IMR-90 (cell line): ENCODE measurements at regions not wholly inside any gene's neighbourhood (a gene's known extent, or its start where the extent isn't known, plus 50 kb on each side); places are given as distances from the start of the nearest gene placed in this dataset.

Experiments used
- ATAC-seq: fragments of 200-7000 bp; cut with Tn5 transposase; 2 replicates; pipeline ENCODE4 v1.9.1; 2020; ENCODE audit warnings: low read depth, mild to moderate bottlenecking, moderate library complexity
- BruUV-seq: library from RNA; stranded (reverse); fragments of 400-500 nt; replicated peaks from 2 replicates; lab custom pipeline; 2021; lab: Mats Ljungman, UMichigan
- CTCF ChIA-PET: fragments of 300-600 bp; formaldehyde crosslinking; extraction: SDS; loops from one replicate; lab custom pipeline; 2021; ENCODE audit warnings: antibody characterized with exemption; lab: Yijun Ruan, JAX
- POLR2A ChIA-PET: fragments of 300-600 bp; sonication (Branson Sonifier 250); formaldehyde crosslinking; loops from one replicate; lab custom pipeline; 2022; ENCODE audit warnings: antibody characterized with exemption; ENCODE audit not compliant: unreplicated experiment; lab: Charles Lee
- DNase-seq: peaks from one replicate; pipeline ENCODE4 v3.0.0; 2013
- H2AFZ ChIP-seq: replicated peaks from 2 replicates; pipeline ENCODE3; 2013; ENCODE audit warnings: low read length, mild to moderate bottlenecking; ENCODE audit not compliant: poor library complexity
- H2AK5ac ChIP-seq: 2 replicates; pipeline ENCODE4 v1.6.1; 2013; ENCODE audit warnings: low read depth, low read length, inconsistent platforms
- H2AK9ac ChIP-seq: replicated peaks from 2 replicates; pipeline ENCODE3; 2013; ENCODE audit warnings: mild to moderate bottlenecking, low read depth, low read length, moderate library complexity; ENCODE audit not compliant: poor library complexity
- H2BK120ac ChIP-seq: 2 replicates; pipeline ENCODE4 v1.6.1; 2013; ENCODE audit warnings: low read depth, low read length, inconsistent platforms
- H2BK15ac ChIP-seq: 3 replicates; pipeline ENCODE4 v1.6.1; 2013; ENCODE audit warnings: low read depth, low read length, inconsistent platforms
- H2BK20ac ChIP-seq: 2 replicates; pipeline ENCODE4 v1.6.1; 2013; ENCODE audit warnings: low read depth, mild to moderate bottlenecking, inconsistent platforms, low read length, moderate library complexity
- H2BK5ac ChIP-seq: 2 replicates; pipeline ENCODE4 v1.6.1; 2013; ENCODE audit warnings: mild to moderate bottlenecking, low read depth, low read length, inconsistent platforms; ENCODE audit not compliant: poor library complexity, severe bottlenecking
- H3K14ac ChIP-seq: replicated peaks from 2 replicates; pipeline ENCODE4 v1.6.1; 2013; ENCODE audit warnings: low read depth, low read length, inconsistent platforms
- H3K18ac ChIP-seq: 2 replicates; pipeline ENCODE4 v1.6.1; 2013; ENCODE audit warnings: low read depth, low read length, control low read depth
- H3K23ac ChIP-seq: 2 replicates; pipeline ENCODE4 v1.6.1; 2013; ENCODE audit warnings: low read depth, low read length, inconsistent platforms
- H3K27ac ChIP-seq: 2 replicates; pipeline ENCODE4 v1.5.1; 2013; ENCODE audit warnings: mild to moderate bottlenecking, control low read depth, low read length; ENCODE audit not compliant: insufficient read depth
- H3K27me3 ChIP-seq: 2 replicates; pipeline ENCODE4 v1.6.1; 2013; ENCODE audit warnings: low read length; ENCODE audit not compliant: control insufficient read depth, insufficient read depth
- H3K36me3 ChIP-seq: 2 replicates; pipeline ENCODE4 v1.6.1; 2013; ENCODE audit warnings: low read length, mixed read lengths; ENCODE audit not compliant: control insufficient read depth, insufficient read depth
- H3K4ac ChIP-seq: 2 replicates; pipeline ENCODE4 v1.6.1; 2013; ENCODE audit warnings: low read depth, low read length, inconsistent platforms
- H3K4me1 ChIP-seq: 2 replicates; pipeline ENCODE4 v1.6.1; 2013; ENCODE audit warnings: low read length, mixed read lengths; ENCODE audit not compliant: control insufficient read depth, insufficient read depth
- H3K4me2 ChIP-seq: 2 replicates; pipeline ENCODE4 v1.6.1; 2013; ENCODE audit warnings: low read depth, mild to moderate bottlenecking, control low read depth, low read length, moderate library complexity
- H3K4me3 ChIP-seq: 2 replicates; pipeline ENCODE4 v1.5.1; 2013; ENCODE audit warnings: low read depth, mild to moderate bottlenecking, control low read depth, low read length, moderate library complexity; ENCODE audit not compliant: insufficient read depth
- H3K56ac ChIP-seq: 2 replicates; pipeline ENCODE4 v1.6.1; 2013; ENCODE audit warnings: low read length, inconsistent platforms; ENCODE audit not compliant: insufficient read depth; ENCODE audit errors: extremely low read depth
- H3K79me1 ChIP-seq, 2 experiments: 2 replicates each; pipeline ENCODE4 v1.6.1; 2013; ENCODE audit warnings: low read length in 2 of 2, inconsistent platforms in 1 of 2, low read depth in 1 of 2
- H3K9ac ChIP-seq: 2 replicates; pipeline ENCODE4 v1.6.1; 2013; ENCODE audit warnings: low read depth, low read length, control low read depth
- H3K9me1 ChIP-seq: 2 replicates; pipeline ENCODE4 v1.6.1; 2013; ENCODE audit warnings: low read length, inconsistent platforms; ENCODE audit not compliant: insufficient read depth
- H3K9me3 ChIP-seq: 2 replicates; pipeline ENCODE4 v1.6.1; 2013; ENCODE audit warnings: low read length; ENCODE audit not compliant: control insufficient read depth, insufficient read depth
- H4K20me1 ChIP-seq: 2 replicates; pipeline ENCODE4 v1.6.1; 2013; ENCODE audit warnings: low read length, inconsistent platforms; ENCODE audit not compliant: insufficient read depth
- H4K5ac ChIP-seq: 2 replicates; pipeline ENCODE4 v1.6.1; 2013; ENCODE audit warnings: mild to moderate bottlenecking, low read depth, low read length, control low read depth
- H4K8ac ChIP-seq, 2 experiments: 2 replicates each; pipeline ENCODE4 v1.6.1; 2013; ENCODE audit warnings: low read depth in 2 of 2, low read length in 2 of 2, control low read depth in 1 of 2, inconsistent platforms in 1 of 2
- H4K91ac ChIP-seq: 2 replicates; pipeline ENCODE4 v1.6.1; 2013; ENCODE audit warnings: low read depth, low read length, inconsistent platforms; ENCODE audit not compliant: insufficient read depth
- BHLHE40 ChIP-seq: fragments of 150-350 bp; IDR thresholded peaks from 2 replicates; pipeline ENCODE4 v1.6.1; 2016; ENCODE audit warnings: mild to moderate bottlenecking, low read depth, low read length
- CEBPB ChIP-seq: IDR thresholded peaks from 2 replicates; pipeline ENCODE4 v1.6.1; 2012; ENCODE audit warnings: low read depth, low read length, improper control_type of control experiment
- CHD1 ChIP-seq: IDR thresholded peaks from 2 replicates; pipeline ENCODE4 v1.6.1; 2012; ENCODE audit warnings: low read depth, low read length, improper control_type of control experiment
- CTCF ChIP-seq: conservative IDR thresholded peaks from 2 replicates; pipeline ENCODE4 v1.5.1; 2012; ENCODE audit warnings: mild to moderate bottlenecking, low read depth, low read length, improper control_type of control experiment
- ELK1 ChIP-seq: fragments of 150-350 bp; IDR thresholded peaks from 2 replicates; pipeline ENCODE4 v1.6.1; 2016; ENCODE audit warnings: low read depth, mild to moderate bottlenecking, low read length, moderate library complexity, borderline replicate concordance
- FOS ChIP-seq: fragments of 150-350 bp; IDR thresholded peaks from 2 replicates; pipeline ENCODE4 v1.6.1; 2016; ENCODE audit warnings: low read depth, low read length
- MAFK ChIP-seq: IDR thresholded peaks from 2 replicates; pipeline ENCODE4 v1.6.1; 2012; ENCODE audit warnings: low read depth, low read length, improper control_type of control experiment
- MAZ ChIP-seq: IDR thresholded peaks from 2 replicates; pipeline ENCODE4 v1.6.1; 2012; ENCODE audit warnings: low read depth, mild to moderate bottlenecking, low read length, improper control_type of control experiment, moderate library complexity, borderline replicate concordance
- MXI1 ChIP-seq: IDR thresholded peaks from 2 replicates; pipeline ENCODE4 v1.6.1; 2012; ENCODE audit warnings: low read depth, mild to moderate bottlenecking, low read length, moderate library complexity, borderline replicate concordance
- NFE2L2 ChIP-seq: fragments of 150-350 bp; IDR thresholded peaks from 2 replicates; pipeline ENCODE4 v1.6.1; 2016; ENCODE audit warnings: low read depth, mild to moderate bottlenecking, low read length
- POLR2A ChIP-seq: IDR thresholded peaks from 2 replicates; pipeline ENCODE4 v1.6.1; 2012; ENCODE audit warnings: mild to moderate bottlenecking, low read depth, low read length
- RAD21 ChIP-seq: IDR thresholded peaks from 2 replicates; pipeline ENCODE4 v1.6.1; 2012; ENCODE audit warnings: low read length, improper control_type of control experiment
- RCOR1 ChIP-seq: IDR thresholded peaks from 2 replicates; pipeline ENCODE4 v1.6.1; 2012; ENCODE audit warnings: mild to moderate bottlenecking, low read length, improper control_type of control experiment; ENCODE audit not compliant: insufficient replicate concordance
- RFX5 ChIP-seq: IDR thresholded peaks from 2 replicates; pipeline ENCODE4 v1.8.0; 2012; ENCODE audit warnings: low read depth, mild to moderate bottlenecking, low read length, moderate library complexity
- SMC3 ChIP-seq: fragments of 150-350 bp; IDR thresholded peaks from 2 replicates; pipeline ENCODE4 v1.6.1; 2016; ENCODE audit warnings: low read depth, mild to moderate bottlenecking, antibody characterized with exemption, low read length, moderate library complexity
- USF2 ChIP-seq: fragments of 150-350 bp; IDR thresholded peaks from 2 replicates; pipeline ENCODE4 v1.6.1; 2017; ENCODE audit warnings: mild to moderate bottlenecking, antibody characterized with exemption, low read length, low read depth
- WGBS, 2 experiments: methylation state at CpG; one replicate each; pipeline versions ENCODE4 v1.1.5 to v1.1.7; 2013; ENCODE audit warnings: missing lambda C conversion rate in 2 of 2; ENCODE audit not compliant: insufficient read length in 1 of 2; ENCODE audit errors: extremely low coverage in 2 of 2; 5-methylcytosine and 5-hydroxymethylcytosine counted together
- dilution Hi-C: fragments of 300-500 bp; cut with HindIII; formaldehyde crosslinking; loops from one replicate; pipeline ENCODE4 v1.14.3; 2018; ENCODE audit warnings: low sequenced_read_pairs; ENCODE audit not compliant: unreplicated experiment
- in situ Hi-C: fragments of 300-500 bp; cut with MboI; formaldehyde crosslinking; loops from 3 replicates; pipeline ENCODE4 v1.14.3; 2019; ENCODE audit warnings: low sequenced_read_pairs, inconsistent platforms, mixed read lengths
- intact Hi-C: fragments of 100-400 bp; cut with micrococcal nuclease; formaldehyde crosslinking; loops from 2 replicates; pipeline ENCODE4 v1.10.0; 2022

GRCh38 chr2:198534756-198535155 lies 730.4 kb downstream of the PLCL1 start:
- Histone ChIP-seq H3K27me3 (no peaks in the 10 kb centered on the region), H3K79me1 (no peaks in the 10 kb centered on the region), H2AK9ac (no peak overlapping the region), H3K4ac (no peak overlapping the region), H3K9ac (no peak overlapping the region), H2BK20ac (no peak overlapping the region), H2BK120ac (no peak overlapping the region), H2AK5ac (no peak overlapping the region), H3K56ac (no peak overlapping the region), H3K18ac (no peak overlapping the region), H3K4me2 (no peak overlapping the region), H3K9me3 (no peaks in the 10 kb centered on the region; the same call in 1 of the 2 replicates), H4K91ac (no peak overlapping the region), H2BK15ac (no peak overlapping the region), H3K4me1 (no peaks in the 10 kb centered on the region), H3K14ac (no peak overlapping the region), H4K20me1 (no peaks in the 10 kb centered on the region), H3K27ac (no peak overlapping the region), H3K36me3 (no peaks in the 10 kb centered on the region), H2AFZ (no peak overlapping the region), H4K8ac (no peak overlapping the region), H4K5ac (no peak overlapping the region), H3K23ac (no peak overlapping the region), H3K4me3 (no peak overlapping the region), H2BK5ac (no peak overlapping the region), H3K9me1 (no peaks in the 10 kb centered on the region)
- BruUV-seq, result no TSS peak
- DNase-seq (no peak), ATAC-seq (no peak)
- in situ Hi-C loops (no loop called here), intact Hi-C loops (no loop called here), dilution Hi-C loops (no loop called here)
- POLR2A ChIA-PET, result no interaction called here
- CTCF ChIA-PET, result no interaction called here
- TF ChIP-seq CHD1, result no peak
- TF ChIP-seq MAFK, result no peak
- TF ChIP-seq POLR2A, result no peak
- TF ChIP-seq USF2, result no peak
- no peak for TF ChIP-seq NFE2L2
- TF ChIP-seq RCOR1, result no peak
- no peak for TF ChIP-seq BHLHE40
- TF ChIP-seq CEBPB, result no peak
- TF ChIP-seq SMC3, result no peak
- no peak for TF ChIP-seq MXI1
- TF ChIP-seq CTCF, result no peak
- no peak for TF ChIP-seq ELK1
- no peak for TF ChIP-seq FOS
- no peak for TF ChIP-seq RAD21
- TF ChIP-seq MAZ, result no peak
- TF ChIP-seq RFX5, result no peak
- 60% methylated on average over 1 of the region's 3 CpGs; no CpG with 5 or more reads in 1 of the 2 experiments for WGBS, 2 experiments
